HepG2 (cell line): ENCODE measurements at regions not wholly inside any gene's neighbourhood (a gene's known extent, or its start where the extent isn't known, plus 50 kb on each side); places are given as distances from the start of the nearest gene placed in this dataset.
A peak's percentile ranks its signal among the peaks of the same experiment; 100 is the strongest.

ENCODE experiments used
- EP300 ChIP-seq, 3 experiments: sonication (generic) in 1 of 3; formaldehyde crosslinking in 1 of 3; IDR thresholded peaks; 2 replicates each; pipeline versions ENCODE4 v1.5.1 to v1.6.1; 2011 to 2020; ENCODE audit warnings: low read depth in 2 of 3, low read length in 2 of 3, borderline replicate concordance in 1 of 3, improper control_type of control experiment in 1 of 3, mild to moderate bottlenecking in 1 of 3, missing genetic modification reagents in 1 of 3, moderate library complexity in 1 of 3
- FOSL2 ChIP-seq: sonication (generic); formaldehyde crosslinking; IDR thresholded peaks from 2 replicates; pipeline ENCODE4 v1.4.0; 2020; ENCODE audit warnings: missing genetic modification reagents
- GATAD2A ChIP-seq: IDR thresholded peaks from 2 replicates; pipeline ENCODE4 v1.6.1; 2016
- HHEX ChIP-seq: IDR thresholded peaks from 2 replicates; pipeline ENCODE4 v1.6.1; 2016; ENCODE audit warnings: control low read depth
- HMG20A ChIP-seq: IDR thresholded peaks from 2 replicates; pipeline ENCODE4 v1.6.1; 2016; ENCODE audit warnings: borderline replicate concordance
- IRF9 ChIP-seq: sonication (generic); formaldehyde crosslinking; IDR thresholded peaks from 2 replicates; pipeline ENCODE4 v1.8.0; 2022; ENCODE audit warnings: missing genetic modification reagents, mild to moderate bottlenecking, borderline replicate concordance
- NCOA2 ChIP-seq: sonication (generic); formaldehyde crosslinking; IDR thresholded peaks from 2 replicates; pipeline ENCODE4 v1.8.0; 2022; ENCODE audit warnings: inconsistent platforms
- NFE2 ChIP-seq: sonication (generic); formaldehyde crosslinking; IDR thresholded peaks from 2 replicates; pipeline ENCODE4 v1.4.0; 2020; ENCODE audit warnings: missing genetic modification reagents
- NR2F1 ChIP-seq, 2 experiments: fragments of 450-650 bp in 1 of 2; formaldehyde crosslinking in 1 of 2; IDR thresholded peaks; 2 replicates each; pipeline versions ENCODE4 v1.5.0 to v1.6.1; 2016 to 2020; ENCODE audit warnings: mild to moderate bottlenecking in 1 of 2, missing compliant biosample characterization in 1 of 2, missing genetic modification reagents in 1 of 2, moderate library complexity in 1 of 2
- NR2F2 ChIP-seq: IDR thresholded peaks from 2 replicates; pipeline ENCODE4 v1.6.1; 2012; ENCODE audit warnings: low read depth, inconsistent platforms, borderline replicate concordance
- RXRA ChIP-seq: sonication (generic); formaldehyde crosslinking; IDR thresholded peaks from 2 replicates; pipeline ENCODE4 v1.5.1; 2020; ENCODE audit warnings: missing genetic modification reagents
- THAP11 ChIP-seq: IDR thresholded peaks from 2 replicates; pipeline ENCODE4 v1.6.1; 2016; ENCODE audit warnings: missing biosample characterization, missing genetic modification reagents
- ZBTB42 ChIP-seq: sonication (generic); formaldehyde crosslinking; IDR thresholded peaks from 2 replicates; pipeline ENCODE4 v1.5.0; 2020; ENCODE audit warnings: mild to moderate bottlenecking, missing genetic modification reagents
- ZNF292 ChIP-seq: sonication (generic); formaldehyde crosslinking; IDR thresholded peaks from 2 replicates; pipeline ENCODE4 v1.8.1; 2022; ENCODE audit warnings: mild to moderate bottlenecking, low read depth, missing genetic modification reagents, borderline replicate concordance
- ZNF326 ChIP-seq: sonication (generic); formaldehyde crosslinking; IDR thresholded peaks from 2 replicates; pipeline ENCODE4 v1.4.0; 2020; ENCODE audit warnings: missing genetic modification reagents, borderline replicate concordance
- TF ChIP-seq, protein P1 (sequence below): sonication (generic); formaldehyde crosslinking; IDR thresholded peaks from 2 replicates; pipeline ENCODE4 v1.5.1; 2020; ENCODE audit warnings: mild to moderate bottlenecking, moderate library complexity, missing genetic modification reagents
- TF ChIP-seq, protein P2 (sequence below), 2 experiments: fragments of 450-650 bp in 1 of 2; sonication (generic) in 1 of 2; formaldehyde crosslinking; IDR thresholded peaks; 2 replicates each; pipeline versions ENCODE4 v1.5.0 to v1.8.0; 2020 to 2022; ENCODE audit warnings: mild to moderate bottlenecking in 1 of 2, missing genetic modification reagents in 1 of 2
- TF ChIP-seq, protein P3 (sequence below): IDR thresholded peaks from 2 replicates; pipeline ENCODE4 v1.4.0; 2020; ENCODE audit warnings: mild to moderate bottlenecking, missing genetic modification reagents

- TF ChIP-seq IRF9, result no peak
- TF ChIP-seq NFE2, result peak; percentile 68; the same call in 1 of the 2 replicates
- TF ChIP-seq ZNF292, result no peak
- TF ChIP-seq NR2F2, result 0 out of 2 replicates have a peak, but pooled peaks have one; percentile 51
- peak; percentile 47; the same call in 1 of the 2 replicates for TF ChIP-seq THAP11
- TF ChIP-seq ZBTB42 (CRISPR knock-in tag), result no peak
- TF ChIP-seq, protein P1, sequence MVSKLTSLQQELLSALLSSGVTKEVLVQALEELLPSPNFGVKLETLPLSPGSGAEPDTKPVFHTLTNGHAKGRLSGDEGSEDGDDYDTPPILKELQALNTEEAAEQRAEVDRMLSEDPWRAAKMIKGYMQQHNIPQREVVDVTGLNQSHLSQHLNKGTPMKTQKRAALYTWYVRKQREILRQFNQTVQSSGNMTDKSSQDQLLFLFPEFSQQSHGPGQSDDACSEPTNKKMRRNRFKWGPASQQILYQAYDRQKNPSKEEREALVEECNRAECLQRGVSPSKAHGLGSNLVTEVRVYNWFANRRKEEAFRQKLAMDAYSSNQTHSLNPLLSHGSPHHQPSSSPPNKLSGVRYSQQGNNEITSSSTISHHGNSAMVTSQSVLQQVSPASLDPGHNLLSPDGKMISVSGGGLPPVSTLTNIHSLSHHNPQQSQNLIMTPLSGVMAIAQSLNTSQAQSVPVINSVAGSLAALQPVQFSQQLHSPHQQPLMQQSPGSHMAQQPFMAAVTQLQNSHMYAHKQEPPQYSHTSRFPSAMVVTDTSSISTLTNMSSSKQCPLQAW (CRISPR knock-in tag), result 0 out of 2 replicates have a peak, but pooled peaks have one; percentile 25
- peak in 1 of 2 experiments; percentile 50; a peak in 2 of 4 replicates for TF ChIP-seq EP300 (IDR thresholded peaks at IDR 0.05; ENCODE audit: low read depth in 2 of 2, low read length in 2 of 2)
- no peak for TF ChIP-seq EP300 (CRISPR knock-in tag; IDR thresholded peaks at IDR 0.05; ENCODE audit: borderline replicate concordance)
- peak; percentile 81; the same call in 1 of the 2 replicates for TF ChIP-seq RXRA (CRISPR knock-in tag)
- TF ChIP-seq, protein P2, sequence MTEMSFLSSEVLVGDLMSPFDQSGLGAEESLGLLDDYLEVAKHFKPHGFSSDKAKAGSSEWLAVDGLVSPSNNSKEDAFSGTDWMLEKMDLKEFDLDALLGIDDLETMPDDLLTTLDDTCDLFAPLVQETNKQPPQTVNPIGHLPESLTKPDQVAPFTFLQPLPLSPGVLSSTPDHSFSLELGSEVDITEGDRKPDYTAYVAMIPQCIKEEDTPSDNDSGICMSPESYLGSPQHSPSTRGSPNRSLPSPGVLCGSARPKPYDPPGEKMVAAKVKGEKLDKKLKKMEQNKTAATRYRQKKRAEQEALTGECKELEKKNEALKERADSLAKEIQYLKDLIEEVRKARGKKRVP (CRISPR knock-in tag; IDR thresholded peaks at IDR 0.05), result peak in 1 of 2 experiments; percentile 31; a peak in 1 of 4 replicates
- peak; percentile 40; the same call in 1 of the 2 replicates for TF ChIP-seq GATAD2A (CRISPR knock-in tag)
- TF ChIP-seq, protein P3, sequence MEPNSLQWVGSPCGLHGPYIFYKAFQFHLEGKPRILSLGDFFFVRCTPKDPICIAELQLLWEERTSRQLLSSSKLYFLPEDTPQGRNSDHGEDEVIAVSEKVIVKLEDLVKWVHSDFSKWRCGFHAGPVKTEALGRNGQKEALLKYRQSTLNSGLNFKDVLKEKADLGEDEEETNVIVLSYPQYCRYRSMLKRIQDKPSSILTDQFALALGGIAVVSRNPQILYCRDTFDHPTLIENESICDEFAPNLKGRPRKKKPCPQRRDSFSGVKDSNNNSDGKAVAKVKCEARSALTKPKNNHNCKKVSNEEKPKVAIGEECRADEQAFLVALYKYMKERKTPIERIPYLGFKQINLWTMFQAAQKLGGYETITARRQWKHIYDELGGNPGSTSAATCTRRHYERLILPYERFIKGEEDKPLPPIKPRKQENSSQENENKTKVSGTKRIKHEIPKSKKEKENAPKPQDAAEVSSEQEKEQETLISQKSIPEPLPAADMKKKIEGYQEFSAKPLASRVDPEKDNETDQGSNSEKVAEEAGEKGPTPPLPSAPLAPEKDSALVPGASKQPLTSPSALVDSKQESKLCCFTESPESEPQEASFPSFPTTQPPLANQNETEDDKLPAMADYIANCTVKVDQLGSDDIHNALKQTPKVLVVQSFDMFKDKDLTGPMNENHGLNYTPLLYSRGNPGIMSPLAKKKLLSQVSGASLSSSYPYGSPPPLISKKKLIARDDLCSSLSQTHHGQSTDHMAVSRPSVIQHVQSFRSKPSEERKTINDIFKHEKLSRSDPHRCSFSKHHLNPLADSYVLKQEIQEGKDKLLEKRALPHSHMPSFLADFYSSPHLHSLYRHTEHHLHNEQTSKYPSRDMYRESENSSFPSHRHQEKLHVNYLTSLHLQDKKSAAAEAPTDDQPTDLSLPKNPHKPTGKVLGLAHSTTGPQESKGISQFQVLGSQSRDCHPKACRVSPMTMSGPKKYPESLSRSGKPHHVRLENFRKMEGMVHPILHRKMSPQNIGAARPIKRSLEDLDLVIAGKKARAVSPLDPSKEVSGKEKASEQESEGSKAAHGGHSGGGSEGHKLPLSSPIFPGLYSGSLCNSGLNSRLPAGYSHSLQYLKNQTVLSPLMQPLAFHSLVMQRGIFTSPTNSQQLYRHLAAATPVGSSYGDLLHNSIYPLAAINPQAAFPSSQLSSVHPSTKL (CRISPR knock-in tag), result peak; percentile 89
- peak; percentile 40 for TF ChIP-seq NCOA2 (CRISPR knock-in tag)
- peak; percentile 64; the same call in 1 of the 2 replicates for TF ChIP-seq HMG20A
- no peak for TF ChIP-seq ZNF326 (CRISPR knock-in tag)
- TF ChIP-seq HHEX (CRISPR knock-in tag), result peak; percentile 67
- peak; percentile 31 to 81; a peak in 2 of 4 replicates for TF ChIP-seq NR2F1 (CRISPR knock-in tag; IDR thresholded peaks at IDR 0.05)
- TF ChIP-seq FOSL2, result peak; percentile 92
Observed at GRCh38 chr3:55402886-55403609, 84.1 kb downstream of the WNT5A start (continued).
